ENCODE measurements at regions not wholly inside any gene's neighbourhood (a gene's known extent, or its start where the extent isn't known, plus 50 kb on each side); places are given as distances from the start of the nearest gene placed in this dataset.

- TF ChIP-seq CTCF (IDR thresholded peaks at IDR 0.05) (no peak), EZH2 (IDR thresholded peaks at IDR 0.05; ENCODE audit: borderline replicate concordance, insufficient read depth, low read depth, low read length, poor library complexity, severe bottlenecking) (no peak)
Observed at GRCh38 chr16:55217392-55217791, 106.6 kb upstream of the IRX6 start.
